HG03469 (cell line): ENCODE measurements at regions not wholly inside any gene's neighbourhood (a gene's known extent, or its start where the extent isn't known, plus 50 kb on each side); places are given as distances from the start of the nearest gene placed in this dataset.

Experiments used
- ATAC-seq: cut with Tn5 transposase; IDR thresholded peaks from one replicate; pipeline ENCODE4 v1.9.1; 2021; ENCODE audit warnings: mild to moderate bottlenecking, moderate library complexity, moderate number of reproducible peaks; ENCODE audit not compliant: unreplicated experiment

GRCh38 chr5:82812575-82812974 is 264.6 kb downstream of the TMEM167A start:
- no peak for ATAC-seq

- no peak for ATAC-seq
These were observed 265.7 kb downstream of the TMEM167A start for GRCh38 chr5:82811490-82811889.

- no peak for ATAC-seq
These were observed 267.6 kb downstream of the TMEM167A start for GRCh38 chr5:82809420-82810143.

GRCh38 chr5:82808960-82809359 is 268.2 kb downstream of the TMEM167A start:
- ATAC-seq = no peak

GRCh38 chr5:82807021-82807420 is 270.2 kb downstream of the TMEM167A start:
- no peak for ATAC-seq

- no peak for ATAC-seq
These were observed 270.7 kb downstream of the TMEM167A start for GRCh38 chr5:82806513-82806912.

GRCh38 chr5:82804155-82804690 is 273.0 kb downstream of the TMEM167A start:
- no peak for ATAC-seq

- ATAC-seq = peak; percentile 45
These were observed 274.2 kb downstream of the TMEM167A start for GRCh38 chr5:82802954-82803353.

- no peak for ATAC-seq
These were observed 276.4 kb downstream of the TMEM167A start for GRCh38 chr5:82800826-82801225.

GRCh38 chr5:82799361-82800077 is 277.7 kb downstream of the TMEM167A start:
- ATAC-seq = no peak

- ATAC-seq = no peak
These were observed 278.5 kb downstream of the TMEM167A start for GRCh38 chr5:82798676-82799075.

GRCh38 chr5:82796643-82797416 is 280.4 kb downstream of the TMEM167A start:
- no peak for ATAC-seq

- no peak for ATAC-seq
These were observed 282.3 kb downstream of the TMEM167A start for GRCh38 chr5:82794876-82795275.

- no peak for ATAC-seq
These were observed 283.3 kb downstream of the TMEM167A start for GRCh38 chr5:82793808-82794419.

GRCh38 chr5:82792096-82792495 is 285.1 kb downstream of the TMEM167A start:
- no peak for ATAC-seq

GRCh38 chr5:82789095-82789494 is 288.1 kb downstream of the TMEM167A start:
- ATAC-seq = no peak

- ATAC-seq = no peak
These were observed 290.4 kb downstream of the TMEM167A start for GRCh38 chr5:82786748-82787147.

- no peak for ATAC-seq
These were observed 291.2 kb downstream of the TMEM167A start for GRCh38 chr5:82785882-82786509.

- no peak for ATAC-seq
These were observed 291.7 kb downstream of the TMEM167A start for GRCh38 chr5:82785456-82785855.

GRCh38 chr5:82784521-82784920 is 292.7 kb downstream of the TMEM167A start:
- no peak for ATAC-seq
